Sigmoid colon (tissue), 4 donors: ENCODE measurements at regions not wholly inside any gene's neighbourhood (a gene's known extent, or its start where the extent isn't known, plus 50 kb on each side); places are given as distances from the start of the nearest gene placed in this dataset.
"Not testable (repeated sequence)": the region's sequence is repeated elsewhere in the genome, so short reads cannot be mapped to it uniquely, and the experiment has no call there.

ENCODE experiments used
- CTCF ChIP-seq, 4 experiments: fragments of 450-650 bp in 3 of 4; fragments of 200-600 bp in 1 of 4; IDR thresholded peaks; one replicate each; pipeline ENCODE4 v1.5.1; 2016 to 2019; ENCODE audit warnings: antibody characterized with exemption in 4 of 4, mild to moderate bottlenecking in 3 of 4, moderate library complexity in 2 of 4
- POLR2AphosphoS5 ChIP-seq, 4 donors: sonication (generic); formaldehyde crosslinking; IDR thresholded peaks; one replicate each; pipeline ENCODE4 v1.6.1; 2017; ENCODE audit warnings: antibody characterized with exemption in 4 of 4

DNA sequence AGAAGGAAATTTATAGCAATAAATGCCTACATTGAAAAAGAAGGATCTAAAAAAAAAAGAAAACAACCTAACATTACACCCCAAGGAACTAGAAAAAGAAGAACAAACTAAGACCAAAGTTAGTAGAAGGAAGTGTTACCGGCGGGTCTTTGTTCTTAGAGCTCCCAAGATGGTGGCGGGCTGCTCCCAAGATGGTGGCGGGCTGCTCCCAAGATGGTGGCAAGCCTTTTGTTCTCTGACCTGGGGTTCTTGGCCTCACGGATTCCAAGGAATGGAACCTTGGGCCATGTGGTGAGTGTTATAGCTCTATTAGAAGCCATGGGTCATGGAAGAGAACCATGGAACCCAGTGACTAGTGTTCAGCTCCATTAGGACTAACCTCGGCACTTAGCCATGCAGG lies 71.8 kb upstream of the PRRC2C start:
- not testable (repeated sequence) for TF ChIP-seq POLR2AphosphoS5, CTCF (IDR thresholded peaks at IDR 0.05)
